Glomerular visceral epithelial cell (primary cell): ENCODE measurements at regions not wholly inside any gene's neighbourhood (a gene's known extent, or its start where the extent isn't known, plus 50 kb on each side); places are given as distances from the start of the nearest gene placed in this dataset.

Source experiments
- DNase-seq: peaks from one replicate; pipeline ENCODE4 v3.0.0-alpha.2; 2016; ENCODE audit errors: extremely low spot score

GRCh38 chr7:67762516-67762915 is 765.9 kb downstream of the TYW1 start:
- DNase-seq = no peak

GRCh38 chr7:67764289-67764688 is 767.7 kb downstream of the TYW1 start:
- DNase-seq = no peak

- DNase-seq = no peak
Observed at GRCh38 chr7:67765481-67766175, 769.0 kb downstream of the TYW1 start.

DNA sequence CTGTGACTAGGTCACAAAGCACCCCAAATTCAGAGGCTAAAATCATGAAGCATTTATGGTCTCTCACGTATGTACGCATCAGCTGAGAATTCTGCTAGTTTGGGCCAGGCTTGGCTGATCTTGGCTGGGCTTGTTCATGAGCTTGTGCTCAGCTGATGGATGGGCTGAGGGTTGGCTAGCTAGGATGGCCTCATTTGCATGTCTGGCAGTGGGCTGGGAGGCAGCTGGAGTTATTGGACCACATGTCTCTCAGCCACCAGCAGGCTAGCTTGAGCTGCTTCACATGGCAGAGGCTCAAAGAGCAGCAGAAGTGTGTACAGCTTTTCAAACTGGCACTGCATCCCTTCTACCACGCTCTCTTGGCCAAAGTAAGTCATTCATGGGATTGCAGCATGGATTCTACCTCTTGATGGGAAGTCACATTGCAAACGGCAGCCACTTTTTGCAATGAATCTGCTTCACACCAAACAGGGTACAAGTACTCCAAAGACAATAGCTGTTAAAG is 770.3 kb downstream of the TYW1 start:
- DNase-seq = no peak

DNA sequence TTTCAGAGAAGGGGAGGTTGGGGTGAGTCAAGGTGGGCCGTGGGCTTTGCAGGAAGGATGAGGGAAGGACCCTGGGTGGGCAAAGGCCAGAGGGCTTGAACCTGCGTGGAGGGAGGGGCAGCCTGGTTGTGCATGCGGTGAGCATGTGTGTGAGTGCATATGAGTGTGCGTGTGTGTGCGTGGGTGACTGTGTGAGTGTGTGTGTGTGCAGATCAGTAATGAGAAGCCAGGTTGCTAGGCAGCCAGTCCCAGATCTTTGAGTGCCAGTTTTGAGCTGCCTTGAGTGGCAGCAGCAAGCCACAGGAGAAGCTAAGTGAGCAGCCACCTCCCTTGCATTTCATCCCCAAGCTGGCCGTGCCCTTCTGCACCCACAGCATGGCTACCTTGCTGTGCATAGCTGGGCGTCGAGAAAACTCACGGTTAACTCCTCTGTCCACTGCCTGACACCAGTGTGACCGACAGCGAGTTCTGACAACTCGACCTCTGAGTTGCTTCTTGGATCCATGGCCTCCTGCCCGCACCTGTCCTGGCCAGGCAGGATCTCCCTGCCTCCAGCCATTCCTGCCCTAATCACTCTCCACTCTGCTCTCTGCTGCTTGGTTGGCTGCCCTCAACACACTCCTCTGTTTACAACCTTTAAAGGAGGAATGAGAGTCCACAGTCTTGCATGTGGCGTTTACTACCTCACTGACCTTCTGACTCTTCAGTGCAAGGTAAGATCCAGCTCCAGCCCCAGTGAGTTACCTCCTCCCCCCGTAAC is 775.4 kb downstream of the TYW1 start:
- DNase-seq = no peak

DNA sequence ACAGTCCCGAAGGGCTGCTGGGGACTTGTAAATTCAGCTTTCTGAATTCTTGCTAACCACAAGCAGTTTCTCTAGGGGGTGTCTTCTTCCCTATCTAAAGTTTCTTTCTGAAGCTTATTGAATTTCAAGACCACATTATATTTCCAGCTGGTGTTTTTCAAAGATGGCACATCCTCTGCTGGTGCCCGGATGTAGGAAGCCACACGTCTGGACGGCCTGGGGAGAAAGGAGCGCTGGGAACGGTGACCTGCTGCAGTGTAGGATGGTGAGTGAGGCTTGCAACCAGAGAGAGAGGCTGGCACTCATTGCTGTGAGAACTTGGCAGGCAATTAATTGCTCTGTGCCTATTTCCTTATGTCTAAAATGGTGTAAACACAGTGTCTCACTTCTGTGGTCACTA is 776.4 kb downstream of the TYW1 start:
- no peak for DNase-seq

GRCh38 chr7:67777119-67777518 is 780.5 kb downstream of the TYW1 start:
- DNase-seq = no peak

DNA sequence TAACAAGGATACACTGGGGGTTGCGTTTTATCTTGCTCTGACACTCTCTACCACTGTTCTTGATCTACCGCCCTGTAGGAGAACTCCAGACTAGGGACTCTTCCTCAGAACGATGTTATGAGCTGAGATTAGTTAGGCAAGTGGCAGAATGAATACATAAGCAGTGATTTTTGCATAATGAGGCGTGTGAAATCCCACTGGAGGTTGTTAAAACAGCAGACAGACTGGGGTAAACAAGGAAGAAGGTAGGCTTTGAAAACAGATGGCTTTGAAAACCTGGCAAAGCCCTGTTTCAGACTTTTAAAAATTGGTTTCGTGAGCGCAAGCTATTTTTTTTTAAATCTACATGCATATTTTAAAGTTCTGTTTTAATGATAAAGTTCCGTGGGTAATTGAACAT is 785.2 kb downstream of the TYW1 start:
- no peak for DNase-seq

DNA sequence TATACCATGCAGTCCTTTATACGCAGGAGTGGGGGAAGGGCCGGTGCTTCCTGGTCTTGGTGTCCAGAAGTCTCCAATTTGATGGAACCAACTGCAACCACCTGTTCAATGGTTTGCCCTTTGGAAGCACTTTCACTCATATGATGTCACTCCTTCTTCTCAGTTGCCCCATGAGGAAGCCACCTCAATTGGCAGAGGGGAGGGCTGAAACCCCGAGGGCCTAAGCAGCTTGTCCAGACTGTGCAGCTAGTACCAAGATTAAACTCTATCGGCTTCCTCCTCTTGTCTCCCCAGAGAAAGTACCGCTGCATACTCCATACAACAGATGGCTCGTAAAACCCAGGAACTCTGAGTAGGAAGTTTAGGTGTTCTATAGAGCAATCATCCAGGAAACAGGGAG is 789.4 kb downstream of the TYW1 start:
- DNase-seq = no peak

- no peak for DNase-seq
Observed at GRCh38 chr7:67788669-67789068, 792.0 kb downstream of the TYW1 start.

DNA sequence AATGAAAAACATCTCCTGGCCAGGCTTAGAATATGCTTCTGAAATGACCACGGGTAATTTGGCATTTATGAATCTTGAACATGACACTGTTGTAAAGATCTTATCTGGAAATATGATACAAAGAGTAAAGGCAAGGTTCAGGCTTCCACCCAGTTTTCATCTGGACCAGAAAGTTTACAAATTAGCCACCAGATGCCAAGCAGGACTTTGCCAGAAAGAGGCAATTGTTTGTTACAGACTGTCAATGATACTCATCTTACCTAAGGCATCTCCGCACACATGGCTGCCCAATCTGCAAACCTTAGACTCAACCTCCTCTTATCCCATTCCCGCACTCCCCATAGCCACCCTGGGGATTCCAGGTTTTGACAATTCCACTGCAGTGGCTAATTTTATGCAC is 795.3 kb downstream of the TYW1 start:
- DNase-seq = no peak

DNA sequence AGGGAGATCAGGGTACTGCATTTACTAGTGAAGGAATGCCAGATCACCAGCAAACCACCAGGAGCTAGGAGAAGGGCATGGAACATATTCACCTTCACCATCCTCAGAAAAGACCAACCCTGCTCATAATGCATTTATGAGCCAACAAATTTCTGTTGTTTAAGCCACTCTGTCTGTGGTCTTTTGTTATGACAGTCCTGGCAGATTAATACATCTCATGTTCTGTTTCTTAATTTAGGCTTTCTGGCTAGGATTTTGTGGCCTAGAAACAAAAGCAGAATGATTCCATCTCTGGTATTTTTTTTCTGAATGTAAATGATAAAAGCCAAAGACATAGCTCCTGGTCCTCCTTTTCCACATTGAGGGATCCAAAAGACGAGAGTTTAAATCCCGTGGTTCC is 797.9 kb downstream of the TYW1 start:
- DNase-seq = no peak

- no peak for DNase-seq
Observed at GRCh38 chr7:67803789-67804188, 807.2 kb downstream of the TYW1 start.

GRCh38 chr7:67805921-67806471 is 809.4 kb downstream of the TYW1 start:
- no peak for DNase-seq

GRCh38 chr7:67807826-67808225 is 811.2 kb downstream of the TYW1 start:
- no peak for DNase-seq

DNA sequence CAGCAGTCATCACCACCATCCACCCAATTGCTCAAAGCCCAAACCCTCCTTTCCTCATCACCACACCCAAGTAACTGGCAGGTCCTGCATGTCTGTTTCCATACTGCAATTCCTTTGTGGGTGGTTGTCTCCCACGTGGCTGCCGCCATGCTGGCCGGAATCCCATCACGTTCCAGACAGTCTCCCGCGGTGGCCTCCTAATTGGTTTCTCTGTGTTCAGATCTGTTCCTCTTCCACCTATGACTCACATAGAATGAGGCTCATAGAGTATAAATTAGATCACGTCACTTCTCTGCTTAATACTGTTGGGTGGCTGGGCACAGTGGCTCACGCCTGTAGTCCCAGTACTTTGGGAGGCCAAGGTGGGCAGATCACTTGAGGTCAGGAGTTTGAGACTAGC is 813.0 kb downstream of the TYW1 start:
- no peak for DNase-seq

- no peak for DNase-seq
Observed at GRCh38 chr7:67813621-67814292, 817.1 kb downstream of the TYW1 start.

GRCh38 chr7:67817481-67817880 is 820.8 kb downstream of the TYW1 start:
- DNase-seq = no peak

- no peak for DNase-seq
Observed at GRCh38 chr7:67821116-67821515, 824.5 kb downstream of the TYW1 start.

DNA sequence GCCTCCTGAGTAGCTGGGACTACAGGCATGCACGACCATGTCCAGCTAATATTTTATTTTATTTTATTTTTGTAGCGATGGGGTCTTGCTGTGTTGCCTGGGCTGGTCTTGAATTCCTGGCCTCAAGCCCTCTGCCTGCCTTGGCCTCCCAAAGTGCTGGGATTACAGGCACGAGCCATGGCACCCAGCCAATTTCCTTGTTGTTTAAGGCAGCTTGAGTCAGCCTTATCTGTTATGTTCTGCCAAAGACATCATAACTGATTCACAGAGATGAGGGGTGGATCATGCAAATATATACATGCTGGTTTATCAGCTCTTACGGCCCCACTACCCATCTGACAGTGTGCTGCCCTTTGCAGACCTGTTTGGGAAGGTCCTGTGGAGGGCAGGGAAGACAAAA is 826.7 kb downstream of the TYW1 start:
- no peak for DNase-seq

- DNase-seq = no peak
Observed at GRCh38 chr7:67825356-67825755, 828.7 kb downstream of the TYW1 start.

- DNase-seq = no peak
Observed at GRCh38 chr7:67841896-67842295, 845.3 kb downstream of the TYW1 start.

DNA sequence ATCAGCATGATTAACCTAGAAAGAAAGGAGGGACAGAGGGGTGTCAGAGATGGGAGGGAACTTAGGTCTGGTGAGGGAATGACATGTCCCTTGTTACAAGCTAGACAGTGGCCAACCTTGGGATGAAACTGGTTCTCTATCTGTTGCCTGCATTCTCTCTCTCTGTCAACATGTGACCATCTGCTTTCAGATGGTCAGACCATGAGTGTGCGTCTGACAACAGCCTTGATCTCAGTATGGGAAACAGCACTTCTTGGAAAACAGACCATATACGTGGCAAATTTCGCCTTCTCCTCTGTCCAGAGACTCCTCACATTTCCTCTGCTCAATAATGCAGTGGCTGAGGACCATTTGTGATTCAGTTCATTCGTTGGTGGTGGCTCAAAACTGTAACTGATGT is 845.9 kb downstream of the TYW1 start:
- no peak for DNase-seq
